Muscle of leg (tissue), 3 donors: ENCODE measurements at regions not wholly inside any gene's neighbourhood (a gene's known extent, or its start where the extent isn't known, plus 50 kb on each side); places are given as distances from the start of the nearest gene placed in this dataset.

Source experiments
- DNase-seq: peaks from one replicate; pipeline ENCODE4 v3.0.0; 2013
- H3K27ac ChIP-seq: one replicate; pipeline ENCODE4 v1.5.1; 2013; ENCODE audit warnings: mild to moderate bottlenecking, low read length, control low read depth
- H3K27me3 ChIP-seq: one replicate; pipeline ENCODE4 v1.6.1; 2013; ENCODE audit warnings: low read length; ENCODE audit not compliant: control insufficient read depth, insufficient read depth
- H3K36me3 ChIP-seq: one replicate; pipeline ENCODE4 v1.6.1; 2013; ENCODE audit warnings: low read length; ENCODE audit not compliant: control insufficient read depth, insufficient read depth
- H3K4me1 ChIP-seq: one replicate; pipeline ENCODE4 v1.6.1; 2013; ENCODE audit warnings: low read length; ENCODE audit not compliant: control insufficient read depth, insufficient read depth
- H3K4me3 ChIP-seq: one replicate; pipeline ENCODE4 v1.5.1; 2013; ENCODE audit warnings: low read length, control low read depth
- H3K9me3 ChIP-seq: replicated peaks from 2 replicates; pipeline ENCODE4 v1.6.1; 2013; ENCODE audit warnings: low read depth, low read length; ENCODE audit not compliant: control insufficient read depth
- WGBS: methylation state at CpG from one replicate; pipeline ENCODE4 v1.1.5; 2013; ENCODE audit warnings: missing lambda C conversion rate; ENCODE audit not compliant: insufficient coverage; 5-methylcytosine and 5-hydroxymethylcytosine counted together

- DNase-seq, result no peak
- H3K4me3 ChIP-seq, result no peak overlapping the region
- no peaks in the 10 kb centered on the region for H3K4me1 ChIP-seq
- WGBS, result no CpG with 5 or more reads among the region's 6 CpGs
- no peak overlapping the region for H3K27ac ChIP-seq
- H3K36me3 ChIP-seq, result no peaks in the 10 kb centered on the region
- no peaks in the 10 kb centered on the region for H3K27me3 ChIP-seq
- no peaks in the 10 kb centered on the region for H3K9me3 ChIP-seq
Observed at GRCh38 chr1:112239683-112240330, 156.2 kb upstream of the CTTNBP2NL start.

GRCh38 chr1:112242470-112242869 is 153.5 kb upstream of the CTTNBP2NL start:
- no peak overlapping the region for H3K4me3 ChIP-seq
- H3K36me3 ChIP-seq, result no peaks in the 10 kb centered on the region
- no peaks in the 10 kb centered on the region for H3K27me3 ChIP-seq
- no peak overlapping the region for H3K27ac ChIP-seq
- no peak for DNase-seq
- H3K4me1 ChIP-seq, result peaks cover 13% of the 10 kb centered on the region
- H3K9me3 ChIP-seq, result no peaks in the 10 kb centered on the region
- WGBS, result 88% methylated on average over 5 of the region's 5 CpGs

- H3K4me3 ChIP-seq, result no peak overlapping the region
- H3K4me1 ChIP-seq, result peaks cover 20% of the 10 kb centered on the region
- H3K9me3 ChIP-seq, result no peaks in the 10 kb centered on the region
- no peaks in the 10 kb centered on the region for H3K27me3 ChIP-seq
- no peaks in the 10 kb centered on the region for H3K36me3 ChIP-seq
- no peak overlapping the region for H3K27ac ChIP-seq
- DNase-seq, result no peak
- 92% methylated on average over 3 of the region's 3 CpGs for WGBS
Observed at GRCh38 chr1:112244131-112244530, 151.9 kb upstream of the CTTNBP2NL start.

GRCh38 chr1:112245114-112245513 is 150.9 kb upstream of the CTTNBP2NL start:
- no peaks in the 10 kb centered on the region for H3K9me3 ChIP-seq
- no peaks in the 10 kb centered on the region for H3K36me3 ChIP-seq
- no peak for DNase-seq
- H3K27me3 ChIP-seq, result no peaks in the 10 kb centered on the region
- H3K4me1 ChIP-seq, result peaks cover 20% of the 10 kb centered on the region
- WGBS, result no CpG with 5 or more reads among the region's 2 CpGs
- H3K4me3 ChIP-seq, result no peak overlapping the region
- no peak overlapping the region for H3K27ac ChIP-seq

GRCh38 chr1:112247036-112247597 is 148.9 kb upstream of the CTTNBP2NL start:
- H3K9me3 ChIP-seq, result no peaks in the 10 kb centered on the region
- H3K36me3 ChIP-seq, result no peaks in the 10 kb centered on the region
- no peaks in the 10 kb centered on the region for H3K27me3 ChIP-seq
- H3K27ac ChIP-seq, result no peak overlapping the region
- peaks cover 24% of the 10 kb centered on the region for H3K4me1 ChIP-seq
- WGBS, result no CpG with 5 or more reads among the region's 2 CpGs
- no peak overlapping the region for H3K4me3 ChIP-seq
- peak; percentile 33 for DNase-seq

- peak; percentile 53 for DNase-seq
- WGBS, result 23% methylated on average over 1 of the region's 2 CpGs
- H3K4me3 ChIP-seq, result no peak overlapping the region
Observed at GRCh38 chr1:112247961-112248360, 148.1 kb upstream of the CTTNBP2NL start.

GRCh38 chr1:112250892-112251291 is 145.1 kb upstream of the CTTNBP2NL start:
- H3K36me3 ChIP-seq, result no peaks in the 10 kb centered on the region
- H3K9me3 ChIP-seq, result no peaks in the 10 kb centered on the region
- H3K27ac ChIP-seq, result no peak overlapping the region
- no peak overlapping the region for H3K4me3 ChIP-seq
- DNase-seq, result peak; percentile 74
- H3K27me3 ChIP-seq, result no peaks in the 10 kb centered on the region
- WGBS, result 38% methylated on average over 1 of the region's 2 CpGs
- peaks cover 26% of the 10 kb centered on the region for H3K4me1 ChIP-seq

More at GRCh38 chr1:112247961-112248360, 148.1 kb upstream of the CTTNBP2NL start:
- Histone ChIP-seq H3K27ac (no peak overlapping the region), H3K36me3 (no peaks in the 10 kb centered on the region), H3K27me3 (no peaks in the 10 kb centered on the region), H3K9me3 (no peaks in the 10 kb centered on the region), H3K4me1 (peaks cover 24% of the 10 kb centered on the region)

GRCh38 chr1:112251766-112252506 is 144.1 kb upstream of the CTTNBP2NL start:
- H3K36me3 ChIP-seq, result no peaks in the 10 kb centered on the region
- no peaks in the 10 kb centered on the region for H3K27me3 ChIP-seq
- H3K4me1 ChIP-seq, result peaks cover 23% of the 10 kb centered on the region

GRCh38 chr1:112253366-112253765 is 142.6 kb upstream of the CTTNBP2NL start:
- Histone ChIP-seq H3K4me1 (peaks cover 14% of the 10 kb centered on the region), H3K9me3 (no peaks in the 10 kb centered on the region), H3K27me3 (no peaks in the 10 kb centered on the region), H3K4me3 (no peak overlapping the region), H3K36me3 (no peaks in the 10 kb centered on the region), H3K27ac (no peak overlapping the region)
- DNase-seq, result no peak
- WGBS, result 11% methylated on average over 1 of the region's 2 CpGs

More at GRCh38 chr1:112251766-112252506, 144.1 kb upstream of the CTTNBP2NL start:
- H3K9me3 ChIP-seq, result no peaks in the 10 kb centered on the region
- WGBS, result 87% methylated on average over 5 of the region's 6 CpGs
- no peak overlapping the region for H3K27ac ChIP-seq
- no peak for DNase-seq
- no peak overlapping the region for H3K4me3 ChIP-seq

GRCh38 chr1:112255080-112255479 is 140.9 kb upstream of the CTTNBP2NL start:
- no peak overlapping the region for H3K4me3 ChIP-seq
- WGBS, result 82% methylated on average over 1 of the region's 1 CpG
- H3K4me1 ChIP-seq, result peaks cover 11% of the 10 kb centered on the region
- no peak overlapping the region for H3K27ac ChIP-seq
- no peaks in the 10 kb centered on the region for H3K27me3 ChIP-seq
- DNase-seq, result no peak
- H3K36me3 ChIP-seq, result no peaks in the 10 kb centered on the region
- H3K9me3 ChIP-seq, result no peaks in the 10 kb centered on the region
